WTC11 (cell line): ENCODE measurements at regions not wholly inside any gene's neighbourhood (a gene's known extent, or its start where the extent isn't known, plus 50 kb on each side); places are given as distances from the start of the nearest gene placed in this dataset.

Experiments
- ATAC-seq: fragments of 200-7000 bp; cut with Tn5 transposase; 2 replicates; pipeline ENCODE4 v1.10.0; 2021; ENCODE audit warnings: mild to moderate bottlenecking, moderate library complexity
- CTCF ChIA-PET: fragments of 300-600 bp; sonication (Branson Sonifier 250); formaldehyde crosslinking; loops from one replicate; lab custom pipeline; 2021; ENCODE audit warnings: antibody characterized with exemption; lab: Charles Lee
- POLR2A ChIA-PET: fragments of 350-600 bp; sonication (Branson Sonifier 250); formaldehyde crosslinking; loops from one replicate; lab custom pipeline; 2021; ENCODE audit warnings: antibody characterized with exemption; lab: Charles Lee
- DNase-seq: peaks from one replicate; pipeline ENCODE4 v3.0.0; 2021; ENCODE audit warnings: low spot score
- H3K27ac Mint-ChIP-seq: 2 replicates; pipeline ENCODE4 v1.8.0; 2021; ENCODE audit warnings: mixed read lengths
- H3K27me3 Mint-ChIP-seq: 2 replicates; pipeline ENCODE4 v1.8.0; 2021; ENCODE audit warnings: low read depth, mild to moderate bottlenecking, moderate library complexity, mixed read lengths
- H3K36me3 Mint-ChIP-seq: 2 replicates; pipeline ENCODE4 v1.8.0; 2021; ENCODE audit warnings: mixed read lengths
- H3K4me1 Mint-ChIP-seq: 2 replicates; pipeline ENCODE4 v1.8.0; 2022; ENCODE audit warnings: mixed read lengths
- H3K4me3 Mint-ChIP-seq: 2 replicates; pipeline ENCODE4 v1.8.0; 2021; ENCODE audit warnings: mild to moderate bottlenecking, moderate library complexity, mixed read lengths
- H3K9me3 Mint-ChIP-seq: 2 replicates; pipeline ENCODE4 v1.8.0; 2021; ENCODE audit warnings: mixed read lengths
- CREB1 ChIP-seq: sonication (generic); formaldehyde crosslinking; IDR thresholded peaks from 2 replicates; pipeline ENCODE4 v1.8.0; 2023; ENCODE audit warnings: mild to moderate bottlenecking, missing genetic modification reagents
- CREM ChIP-seq: sonication (generic); formaldehyde crosslinking; IDR thresholded peaks from 2 replicates; pipeline ENCODE4 v1.8.1; 2022; ENCODE audit warnings: mild to moderate bottlenecking, missing genetic modification reagents, moderate library complexity
- E2F4 ChIP-seq: sonication (generic); formaldehyde crosslinking; IDR thresholded peaks from 2 replicates; pipeline ENCODE4 v1.8.1; 2022; ENCODE audit warnings: low read depth, mild to moderate bottlenecking, moderate library complexity, missing genetic modification reagents, borderline replicate concordance
- FOXK1 ChIP-seq: sonication (generic); formaldehyde crosslinking; IDR thresholded peaks from 2 replicates; pipeline ENCODE4 v1.8.0; 2022; ENCODE audit warnings: mild to moderate bottlenecking, moderate library complexity, missing genetic modification reagents
- GRHL2 ChIP-seq: fragments of 250-450 bp; sonication (Bioruptor Pico); IDR thresholded peaks from 2 replicates; pipeline ENCODE4 v1.8.0; 2022; ENCODE audit warnings: mild to moderate bottlenecking, moderate library complexity; ENCODE audit not compliant: insufficient replicate concordance, severe bottlenecking
- HMGXB4 ChIP-seq: sonication (generic); formaldehyde crosslinking; IDR thresholded peaks from 2 replicates; pipeline ENCODE4 v1.8.1; 2023; ENCODE audit warnings: mild to moderate bottlenecking, moderate library complexity, missing genetic modification reagents
- JAZF1 ChIP-seq: fragments of 250-450 bp; sonication (Bioruptor Pico); IDR thresholded peaks from 2 replicates; pipeline ENCODE4 v1.9.0; 2021; ENCODE audit warnings: moderate library complexity, mild to moderate bottlenecking, inconsistent platforms
- KAT7 ChIP-seq: sonication (generic); formaldehyde crosslinking; IDR thresholded peaks from 2 replicates; pipeline ENCODE4 v1.8.1; 2023; ENCODE audit warnings: missing genetic modification reagents, mild to moderate bottlenecking, borderline replicate concordance
- NFATC4 ChIP-seq: fragments of 250-450 bp; sonication (Bioruptor Pico); IDR thresholded peaks from 2 replicates; pipeline ENCODE4 v1.9.0; 2021; ENCODE audit warnings: mild to moderate bottlenecking
- OVOL2 ChIP-seq: fragments of 250-450 bp; sonication (Bioruptor Pico); IDR thresholded peaks from 2 replicates; pipeline ENCODE4 v1.9.0; 2021; ENCODE audit warnings: mild to moderate bottlenecking, borderline replicate concordance
- PREB ChIP-seq: sonication (generic); formaldehyde crosslinking; IDR thresholded peaks from 2 replicates; pipeline ENCODE4 v1.8.1; 2022; ENCODE audit warnings: mild to moderate bottlenecking, missing genetic modification reagents, moderate library complexity, borderline replicate concordance
- SMAD4 ChIP-seq: sonication (generic); formaldehyde crosslinking; IDR thresholded peaks from 2 replicates; pipeline ENCODE4 v1.8.0; 2022; ENCODE audit warnings: mild to moderate bottlenecking, missing genetic modification reagents
- STAT6 ChIP-seq: sonication (generic); formaldehyde crosslinking; conservative IDR thresholded peaks from 2 replicates; pipeline ENCODE4 v1.8.1; 2023; ENCODE audit warnings: mild to moderate bottlenecking, low read depth, missing genetic modification reagents, moderate library complexity
- USF1 ChIP-seq: sonication (generic); formaldehyde crosslinking; IDR thresholded peaks from 2 replicates; pipeline ENCODE4 v1.8.0; 2022; ENCODE audit warnings: mild to moderate bottlenecking, missing genetic modification reagents
- ZMAT4 ChIP-seq: fragments of 250-450 bp; sonication (Bioruptor Pico); IDR thresholded peaks from 2 replicates; pipeline ENCODE4 v1.9.0; 2021; ENCODE audit warnings: mild to moderate bottlenecking
- ZNF416 ChIP-seq: fragments of 250-450 bp; sonication (Bioruptor Pico); IDR thresholded peaks from 2 replicates; pipeline ENCODE4 v1.9.0; 2021; ENCODE audit warnings: mild to moderate bottlenecking, inconsistent platforms
- ZNF532 ChIP-seq: fragments of 250-450 bp; sonication (Bioruptor Pico); IDR thresholded peaks from 2 replicates; pipeline ENCODE4 v1.9.0; 2021; ENCODE audit warnings: mild to moderate bottlenecking, borderline replicate concordance

- TF ChIP-seq E2F4 = no peak
- no peak for TF ChIP-seq SMAD4 (CRISPR knock-in tag)
These were observed 253.2 kb upstream of the FZD8 start (continued) for GRCh38 chr10:35895331-35895730.

GRCh38 chr10:35892526-35892925, 250.4 kb upstream of the FZD8 start:
- CTCF ChIA-PET = no interaction called here
- DNase-seq (no peak), ATAC-seq (no peak)
- TF ChIP-seq CREB1 (CRISPR knock-in tag) (no peak), NFATC4 (CRISPR knock-in tag) (no peak), HMGXB4 (no peak), USF1 (no peak), JAZF1 (no peak), STAT6 (no peak), CREM (CRISPR knock-in tag) (no peak)
- Mint-ChIP-seq H3K27me3 (peaks cover 2% of the 10 kb centered on the region), H3K9me3 (peaks cover 38% of the 10 kb centered on the region), H3K4me3 (no peak overlapping the region), H3K27ac (no peak overlapping the region), H3K36me3 (peaks cover 10% of the 10 kb centered on the region), H3K4me1 (peaks cover 9% of the 10 kb centered on the region; the same call in 1 of the 2 replicates)
- POLR2A ChIA-PET = no interaction called here

GRCh38 chr10:35890676-35891495, 248.8 kb upstream of the FZD8 start:
- POLR2A ChIA-PET = interaction anchor here (0.5 kb wide), 1 partner anchor 788 kb away, joined by 3 read pairs; no protein-coding TSS in a partner anchor
- CTCF ChIA-PET = no interaction called here
- TF ChIP-seq GRHL2 (CRISPR knock-in tag) (no peak), ZNF416 (CRISPR knock-in tag) (no peak), KAT7 (CRISPR knock-in tag) (no peak), STAT6 (no peak), OVOL2 (CRISPR knock-in tag) (no peak), PREB (CRISPR knock-in tag) (no peak), ZMAT4 (CRISPR knock-in tag) (no peak), ZNF532 (CRISPR knock-in tag) (no peak), FOXK1 (CRISPR knock-in tag) (no peak)

More at GRCh38 chr10:35890676-35891495, 248.8 kb upstream of the FZD8 start:
- DNase-seq (no peak), ATAC-seq (no peak)
- H3K27ac Mint-ChIP-seq = no peak overlapping the region
- no peak overlapping the region for H3K4me3 Mint-ChIP-seq
- peaks cover 39% of the 10 kb centered on the region for H3K9me3 Mint-ChIP-seq
- H3K4me1 Mint-ChIP-seq = peaks cover 9% of the 10 kb centered on the region; the same call in 1 of the 2 replicates
- peaks cover 10% of the 10 kb centered on the region for H3K36me3 Mint-ChIP-seq
- H3K27me3 Mint-ChIP-seq = peaks cover 3% of the 10 kb centered on the region
